HPDE6-E6E7 (cell line): ENCODE measurements at regions not wholly inside any gene's neighbourhood (a gene's known extent, or its start where the extent isn't known, plus 50 kb on each side); places are given as distances from the start of the nearest gene placed in this dataset.
"Not testable (repeated sequence)": the region's sequence is repeated elsewhere in the genome, so short reads cannot be mapped to it uniquely, and the experiment has no call there.

Experiments used
- DNase-seq: peaks from one replicate; pipeline ENCODE4 v3.0.0; 2011; ENCODE audit warnings: missing footprints; ENCODE audit errors: extremely low spot score

- no peak for DNase-seq
Observed at GRCh38 chr9:19938990-19939733, 150.3 kb upstream of the SLC24A2 start.

GRCh38 chr9:19937121-19937520 lies 148.3 kb upstream of the SLC24A2 start:
- DNase-seq: no peak

- DNase-seq: no peak
Observed at GRCh38 chr9:19936598-19936997, 147.8 kb upstream of the SLC24A2 start.

- no peak for DNase-seq
Observed at GRCh38 chr9:19935422-19935821, 146.6 kb upstream of the SLC24A2 start.

GRCh38 chr9:19934301-19934871 lies 145.5 kb upstream of the SLC24A2 start:
- no peak for DNase-seq

GRCh38 chr9:19931098-19931890 lies 142.5 kb upstream of the SLC24A2 start:
- DNase-seq: no peak

- no peak for DNase-seq
Observed at GRCh38 chr9:19927560-19927959, 138.7 kb upstream of the SLC24A2 start.

GRCh38 chr9:19926774-19927173 lies 137.9 kb upstream of the SLC24A2 start:
- no peak for DNase-seq

GRCh38 chr9:19925674-19926503 lies 137.1 kb upstream of the SLC24A2 start:
- DNase-seq: peak; percentile 88

GRCh38 chr9:19924080-19924479 lies 135.2 kb upstream of the SLC24A2 start:
- DNase-seq: no peak

GRCh38 chr9:19922476-19923118 lies 133.8 kb upstream of the SLC24A2 start:
- DNase-seq: peak; percentile 48

- no peak for DNase-seq
Observed at GRCh38 chr9:19920401-19920800, 131.6 kb upstream of the SLC24A2 start.

GRCh38 chr9:19918630-19919029 lies 129.8 kb upstream of the SLC24A2 start:
- no peak for DNase-seq

GRCh38 chr9:19914044-19914443 lies 125.2 kb upstream of the SLC24A2 start:
- DNase-seq: no peak

GRCh38 chr9:19913151-19913550 lies 124.3 kb upstream of the SLC24A2 start:
- DNase-seq: no peak

- no peak for DNase-seq
Observed at GRCh38 chr9:19903076-19903475, 114.2 kb upstream of the SLC24A2 start.

- no peak for DNase-seq
Observed at GRCh38 chr9:19901586-19901985, 112.7 kb upstream of the SLC24A2 start.

GRCh38 chr9:19896161-19896560 lies 107.3 kb upstream of the SLC24A2 start:
- DNase-seq: no peak

GRCh38 chr9:19895578-19895977 lies 106.7 kb upstream of the SLC24A2 start:
- DNase-seq: not testable (repeated sequence)

- DNase-seq: no peak
Observed at GRCh38 chr9:19895006-19895405, 106.2 kb upstream of the SLC24A2 start.

- no peak for DNase-seq
Observed at GRCh38 chr9:19885608-19886007, 96.8 kb upstream of the SLC24A2 start.
